HG02885 (cell line): ENCODE measurements at regions not wholly inside any gene's neighbourhood (a gene's known extent, or its start where the extent isn't known, plus 50 kb on each side); places are given as distances from the start of the nearest gene placed in this dataset.

ENCODE experiments used
- ATAC-seq: cut with Tn5 transposase; IDR thresholded peaks from one replicate; pipeline ENCODE4 v1.9.1; 2021; ENCODE audit warnings: mild to moderate bottlenecking; ENCODE audit not compliant: unreplicated experiment, poor library complexity

- no peak for ATAC-seq
Measured at GRCh38 chr10:83819609-83820008, 319.7 kb upstream of the GHITM start.

DNA sequence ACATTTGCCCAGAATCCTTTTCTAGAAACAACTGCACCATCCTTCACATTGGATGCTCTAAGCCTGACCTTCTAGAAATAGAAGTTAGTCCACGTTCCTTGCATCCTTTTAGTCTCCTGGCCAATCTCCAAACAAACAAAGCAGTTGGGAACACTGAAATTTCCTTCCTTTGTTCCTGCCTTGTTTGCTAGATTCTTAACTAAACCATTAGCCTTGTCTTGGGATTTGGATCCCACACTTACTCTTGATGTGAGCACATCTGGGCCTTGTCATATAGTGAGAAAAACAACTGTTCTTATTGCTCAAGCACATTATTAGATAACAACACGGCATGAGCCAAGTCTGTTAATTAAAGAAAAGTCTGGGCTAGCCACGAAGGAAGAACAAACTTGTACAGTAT lies 319.3 kb upstream of the GHITM start:
- no peak for ATAC-seq

DNA sequence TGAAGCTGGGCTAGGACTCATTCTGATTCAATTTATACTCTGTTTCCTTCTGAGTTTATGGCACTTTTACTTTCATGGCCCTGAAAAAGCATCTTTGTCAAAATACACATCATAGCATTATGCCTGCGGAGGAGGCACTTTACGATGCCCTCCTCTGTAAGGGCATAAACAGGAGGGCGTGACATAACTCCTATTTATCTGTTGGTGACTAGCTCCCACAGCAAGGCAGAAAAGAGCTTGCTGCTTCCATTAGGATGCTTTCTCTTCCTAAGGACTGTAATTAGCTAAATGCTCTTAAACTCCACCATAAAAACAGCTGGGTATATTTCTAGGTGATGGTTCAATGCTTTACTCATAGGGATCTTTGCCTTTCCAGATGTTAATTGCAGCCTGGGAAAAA lies 315.2 kb upstream of the GHITM start:
- no peak for ATAC-seq

DNA sequence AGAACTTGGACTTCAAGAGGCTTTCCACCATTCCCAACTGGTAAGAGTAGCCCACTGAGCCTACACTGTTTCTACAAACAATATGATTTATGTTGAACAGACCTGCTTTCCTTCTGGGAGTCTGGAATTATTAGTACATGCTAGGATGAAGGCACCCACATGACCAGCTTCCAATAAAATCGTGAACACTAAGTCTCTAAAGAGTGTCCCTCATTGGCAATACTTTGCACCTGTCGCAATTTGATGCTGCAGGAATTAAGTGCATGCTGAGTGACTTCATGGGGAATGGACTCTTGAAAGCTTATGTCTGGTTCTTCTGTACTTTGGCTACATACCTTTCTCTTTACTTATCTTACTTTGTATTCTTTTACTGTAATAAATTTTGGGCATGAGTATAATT lies 305.2 kb upstream of the GHITM start:
- ATAC-seq = no peak

- no peak for ATAC-seq
Measured at GRCh38 chr10:83835945-83836745, 303.2 kb upstream of the GHITM start.

DNA sequence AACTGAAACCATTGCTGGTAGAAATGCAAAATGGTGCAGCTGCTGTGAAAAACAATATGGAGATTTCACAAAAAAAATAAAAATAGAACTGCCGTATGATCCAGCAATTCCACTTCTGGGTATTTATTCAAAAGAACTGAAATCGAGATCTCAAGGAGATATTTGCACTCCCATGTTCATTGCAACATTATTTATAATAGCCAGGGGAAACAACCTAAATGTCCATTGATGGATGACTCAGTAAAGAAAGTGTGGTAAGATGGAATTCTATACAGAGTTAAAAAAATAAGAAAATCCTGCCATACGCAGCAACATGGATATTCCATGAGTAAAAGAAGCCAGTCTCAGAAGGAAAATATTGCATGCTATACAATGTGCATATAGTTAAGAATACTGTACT lies 290.6 kb upstream of the GHITM start:
- no peak for ATAC-seq

DNA sequence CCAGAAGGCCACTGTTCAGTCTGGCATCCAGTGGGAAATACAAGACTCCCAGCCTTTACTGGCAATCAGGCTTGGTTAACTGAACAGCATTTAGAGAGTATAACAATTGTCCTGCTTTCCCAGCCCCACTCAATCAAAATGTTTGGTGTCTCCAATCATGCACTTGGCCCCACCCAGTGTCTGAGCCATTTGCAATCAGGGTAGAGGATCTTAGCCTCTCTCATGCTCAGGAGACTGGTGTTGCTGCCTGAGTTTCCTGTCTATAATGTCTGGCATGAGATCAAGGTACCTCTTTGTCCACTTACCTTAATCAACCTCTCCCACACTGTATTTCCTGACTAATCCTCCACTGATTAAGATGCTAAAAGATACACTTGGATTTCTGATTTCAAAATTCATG lies 290.2 kb upstream of the GHITM start:
- ATAC-seq = no peak

- ATAC-seq = no peak
Measured at GRCh38 chr10:83852146-83852545, 287.2 kb upstream of the GHITM start.

- no peak for ATAC-seq
Measured at GRCh38 chr10:83862723-83863122, 276.6 kb upstream of the GHITM start.

DNA sequence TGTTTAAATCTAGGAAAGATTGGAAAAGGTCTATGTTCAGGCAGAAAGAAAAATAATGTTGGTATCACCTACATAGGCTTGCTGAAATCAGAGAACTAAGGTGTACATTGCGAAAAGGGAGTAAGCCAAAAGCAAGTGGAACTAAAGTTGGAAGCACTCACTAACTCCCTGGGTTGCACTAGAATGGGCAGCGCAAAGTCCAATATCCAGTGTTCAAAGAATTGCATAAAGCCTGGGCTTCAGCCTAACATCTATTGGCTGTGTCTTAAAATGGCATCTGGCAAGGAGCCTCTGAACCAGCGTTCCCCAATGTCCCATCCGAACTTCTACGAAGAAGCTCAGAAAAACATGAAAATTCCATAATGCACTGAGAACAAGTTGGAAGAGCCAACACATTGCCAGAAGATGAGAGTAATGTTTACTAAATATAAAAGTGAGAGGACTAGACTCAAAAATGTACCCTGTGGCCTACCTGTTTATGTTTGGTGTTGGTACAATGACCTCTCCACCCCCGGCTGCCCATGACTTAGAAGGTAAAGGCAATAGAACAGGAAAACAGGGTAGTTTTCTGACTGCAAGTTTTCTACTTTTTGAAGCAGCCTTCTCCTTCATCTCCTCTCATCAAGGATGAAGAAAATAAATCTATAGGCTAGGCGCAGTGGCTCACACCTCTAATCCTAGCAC lies 275.9 kb upstream of the GHITM start:
- ATAC-seq = no peak

- no peak for ATAC-seq
Measured at GRCh38 chr10:83869898-83870297, 269.4 kb upstream of the GHITM start.

DNA sequence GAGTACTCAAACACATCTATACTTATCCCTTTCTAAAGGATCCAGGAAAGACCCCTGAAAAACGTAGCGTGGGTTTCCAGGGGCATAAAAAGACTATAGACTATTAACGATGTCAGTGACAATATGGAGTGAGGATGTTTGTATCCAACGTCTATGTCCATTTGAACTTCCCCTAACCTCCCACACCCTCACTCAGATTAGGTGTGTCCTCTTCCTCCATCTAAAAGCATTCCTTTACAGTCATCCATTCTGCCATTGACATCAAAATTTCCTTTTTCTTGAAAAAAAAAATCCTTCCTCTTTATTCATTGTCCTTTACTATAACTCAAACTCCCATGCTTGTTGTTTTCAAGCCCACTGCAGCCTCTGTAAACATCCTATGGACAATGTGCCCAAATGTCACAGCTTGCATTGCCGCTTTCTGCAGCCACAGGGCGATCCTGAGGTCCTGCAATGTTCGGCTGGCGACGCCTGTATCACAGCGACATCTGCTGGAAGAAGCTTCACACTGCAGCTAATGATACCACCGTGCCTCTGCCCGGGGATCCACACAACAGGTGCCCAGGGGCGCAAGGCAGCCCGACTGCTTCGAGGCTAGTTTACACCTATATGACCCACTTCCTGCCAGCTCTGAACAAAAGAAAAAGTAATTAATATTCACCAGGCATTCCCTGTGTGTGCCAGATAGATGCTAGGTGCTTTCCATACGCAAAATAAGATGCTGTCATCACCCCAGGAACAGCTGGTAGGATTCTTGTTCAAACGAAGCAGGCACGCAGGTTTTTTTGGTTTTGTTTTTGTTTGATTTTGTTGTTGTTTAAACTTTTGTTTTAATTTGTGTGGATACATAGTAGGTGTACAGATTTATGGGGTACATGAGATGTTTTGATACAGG lies 267.9 kb upstream of the GHITM start:
- ATAC-seq = peak; percentile 98

- no peak for ATAC-seq
Measured at GRCh38 chr10:83880252-83880791, 259.0 kb upstream of the GHITM start.

DNA sequence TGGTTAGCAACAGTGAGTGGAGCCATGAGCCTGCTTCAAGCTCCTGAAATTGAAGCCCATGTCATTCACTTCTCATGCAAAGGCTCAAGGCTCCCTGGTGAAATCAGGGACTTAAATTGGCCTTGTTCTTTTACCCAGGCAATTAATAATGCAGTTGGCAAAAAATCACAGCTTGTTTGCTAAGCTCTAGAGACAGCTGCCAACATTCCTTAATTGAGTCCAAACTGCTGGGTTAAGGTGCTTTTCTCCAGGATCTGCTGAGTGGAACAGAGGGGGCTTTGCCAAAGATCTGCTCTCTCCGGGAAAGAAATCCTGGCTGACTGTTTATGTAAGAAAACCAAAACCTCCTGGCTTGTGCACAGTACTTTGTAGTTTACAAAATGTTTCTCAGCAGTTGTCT lies 257.6 kb upstream of the GHITM start:
- no peak for ATAC-seq

GRCh38 chr10:83886871-83887270 lies 252.4 kb upstream of the GHITM start:
- no peak for ATAC-seq

DNA sequence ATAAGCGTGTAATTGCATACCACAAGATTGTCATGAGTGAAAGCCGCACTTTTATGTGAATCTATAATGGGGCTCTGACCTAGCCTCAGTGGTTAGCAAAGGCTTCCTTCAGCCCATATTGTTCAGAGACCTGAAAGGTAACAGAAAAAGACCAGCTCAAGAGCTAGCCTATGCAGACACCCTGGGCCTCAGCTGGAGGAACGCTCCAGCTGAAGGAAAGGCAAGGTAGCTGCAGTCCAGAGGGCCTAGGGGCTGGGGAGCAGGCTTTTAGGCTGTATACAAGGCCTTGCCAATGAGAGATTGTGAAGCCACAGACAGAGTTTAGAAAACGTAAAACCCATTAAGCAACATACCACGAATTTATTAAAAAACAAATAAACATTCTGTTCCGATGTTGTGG lies 246.6 kb upstream of the GHITM start:
- ATAC-seq = no peak

GRCh38 chr10:83896219-83896618 lies 243.1 kb upstream of the GHITM start:
- ATAC-seq = no peak

- no peak for ATAC-seq
Measured at GRCh38 chr10:83897626-83898025, 241.7 kb upstream of the GHITM start.

GRCh38 chr10:83908506-83908905 lies 230.8 kb upstream of the GHITM start:
- no peak for ATAC-seq

- no peak for ATAC-seq
Measured at GRCh38 chr10:83909001-83909400, 230.3 kb upstream of the GHITM start.

- no peak for ATAC-seq
Measured at GRCh38 chr10:83915801-83916200, 223.5 kb upstream of the GHITM start.
